Ramos (cell line): ENCODE measurements at regions not wholly inside any gene's neighbourhood (a gene's known extent, or its start where the extent isn't known, plus 50 kb on each side); places are given as distances from the start of the nearest gene placed in this dataset.

Experiments used
- in situ Hi-C: fragments of 300-500 bp; cut with MboI; formaldehyde crosslinking; loops from one replicate; pipeline ENCODE4 v1.14.3; 2022; ENCODE audit warnings: low sequenced_read_pairs; ENCODE audit not compliant: unreplicated experiment

DNA sequence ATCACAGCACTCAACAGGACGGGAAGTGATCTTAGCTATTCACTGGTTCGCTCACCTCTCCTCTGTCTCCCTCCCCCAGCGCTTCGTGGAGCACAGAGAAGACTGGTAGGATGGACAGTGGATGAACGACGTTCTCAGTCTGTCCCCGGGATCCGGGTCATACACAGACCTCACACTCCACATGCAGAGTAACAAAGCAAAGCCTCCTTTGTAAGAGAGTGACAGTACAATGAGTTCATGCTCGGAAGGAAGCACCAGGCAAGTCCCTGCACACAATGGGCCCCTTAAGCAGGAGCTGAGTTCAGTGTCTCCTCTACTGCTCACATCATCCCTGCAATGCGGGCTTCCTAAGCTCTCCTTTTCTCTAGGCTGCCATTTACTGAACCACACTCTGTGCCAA, 356.9 kb downstream of the C16orf95 start:
- in situ Hi-C loops, result no loop called here

- in situ Hi-C loops, result no loop called here
Observed at GRCh38 chr16:86961171-86961601, 356.0 kb downstream of the C16orf95 start.

GRCh38 chr16:86962259-86962658, 354.9 kb downstream of the C16orf95 start:
- in situ Hi-C loops, result no loop called here

- in situ Hi-C loops, result no loop called here
Observed at GRCh38 chr16:86962913-86963312, 354.3 kb downstream of the C16orf95 start.

- in situ Hi-C loops, result no loop called here
Observed at GRCh38 chr16:86963600-86964575, 353.3 kb downstream of the C16orf95 start.

GRCh38 chr16:86964796-86965241, 352.4 kb downstream of the C16orf95 start:
- in situ Hi-C loops, result no loop called here

DNA sequence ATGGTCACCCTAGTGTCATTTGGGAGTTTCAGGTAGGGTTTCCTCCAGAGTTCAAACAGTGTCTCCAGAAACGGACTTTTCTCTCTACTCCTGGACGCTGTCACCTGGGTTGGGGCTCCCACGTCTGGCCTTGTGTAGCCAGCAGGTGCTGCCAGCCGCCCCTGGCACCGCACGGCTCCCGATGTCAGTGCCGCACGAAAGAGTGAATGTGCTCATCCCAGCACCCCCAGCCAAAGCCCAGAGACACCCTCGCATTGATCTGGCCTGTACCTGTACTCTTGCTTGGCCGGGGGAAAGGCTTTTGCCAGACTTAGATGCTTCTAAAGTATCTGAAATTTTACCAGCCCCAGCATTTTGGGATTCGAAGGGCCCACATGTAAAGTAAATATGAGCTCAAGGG, 351.9 kb downstream of the C16orf95 start:
- in situ Hi-C loops, result no loop called here

DNA sequence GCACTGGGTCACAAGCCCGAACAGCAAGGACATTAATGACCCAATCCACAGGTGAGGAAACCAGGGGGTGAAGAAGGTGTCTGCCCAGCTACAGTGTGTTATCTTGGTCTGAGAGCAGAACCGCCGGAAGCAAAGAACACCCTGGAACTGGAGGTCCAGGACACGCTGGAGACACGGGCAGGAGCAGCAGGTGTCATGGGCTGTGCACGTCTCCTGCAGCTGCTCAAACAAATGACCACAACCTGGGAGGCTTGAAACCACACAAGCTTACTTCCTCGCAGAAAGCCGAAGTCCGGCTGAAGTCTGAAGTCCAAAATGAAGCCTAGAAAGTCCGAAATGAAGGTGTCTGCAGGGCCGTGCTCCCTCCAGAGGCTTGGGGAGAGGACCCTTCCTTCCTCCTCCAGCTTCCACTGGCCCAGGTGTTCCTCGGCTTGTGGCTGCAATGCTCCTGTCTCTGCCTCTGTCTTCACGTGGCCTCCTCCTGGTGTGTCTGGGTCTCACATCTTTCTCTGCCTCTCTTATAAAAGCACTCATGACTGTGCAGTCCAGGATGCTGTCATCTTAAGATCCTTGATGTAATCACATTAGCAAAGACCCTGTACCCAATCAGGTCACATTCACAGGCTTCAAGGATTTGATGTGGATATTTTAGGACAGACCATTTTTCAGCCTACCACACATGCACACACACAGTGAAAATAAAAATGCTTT, 351.2 kb downstream of the C16orf95 start:
- in situ Hi-C loops, result no loop called here

GRCh38 chr16:86966777-86967176, 350.4 kb downstream of the C16orf95 start:
- in situ Hi-C loops, result no loop called here

DNA sequence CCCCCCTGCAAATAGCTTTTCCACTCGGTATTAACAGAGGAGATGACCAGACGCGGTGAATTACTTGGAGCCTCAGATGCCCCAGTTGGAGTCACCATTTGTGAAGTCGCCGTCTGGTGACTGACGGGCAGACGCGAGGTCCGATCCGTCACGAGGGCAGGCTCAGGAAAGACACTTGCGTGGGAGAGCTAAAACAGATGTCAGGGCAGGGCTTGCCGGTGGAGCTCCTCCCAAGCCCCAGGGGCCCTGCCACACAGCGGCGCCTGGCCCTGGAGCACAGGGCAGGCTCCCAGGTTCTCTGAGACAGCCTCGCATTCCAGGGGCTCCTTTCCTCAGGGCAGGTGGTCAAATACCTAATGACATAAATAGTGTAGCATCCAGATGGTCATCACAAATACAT, 348.3 kb downstream of the C16orf95 start:
- in situ Hi-C loops, result no loop called here

DNA sequence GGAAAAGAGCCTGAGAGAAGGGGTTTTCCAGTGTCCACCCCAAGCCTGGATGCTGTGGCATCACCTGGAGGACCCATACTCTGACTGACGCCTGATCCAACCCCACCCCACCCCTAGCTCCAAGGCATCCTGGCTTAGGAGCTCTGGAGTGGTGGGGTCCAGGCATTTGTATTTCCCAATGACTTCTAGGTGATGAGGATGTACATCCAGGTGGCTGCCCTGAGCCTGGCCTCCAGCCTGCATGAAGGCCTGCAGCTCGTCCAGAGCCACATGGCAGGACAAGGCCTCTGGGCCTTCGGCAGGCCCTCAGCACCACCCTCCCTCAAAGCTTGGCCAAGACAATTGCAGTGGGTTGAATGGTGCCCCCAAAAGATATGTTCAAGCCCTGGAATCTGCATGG, 347.5 kb downstream of the C16orf95 start:
- in situ Hi-C loops, result no loop called here

GRCh38 chr16:86970279-86970678, 346.9 kb downstream of the C16orf95 start:
- in situ Hi-C loops, result no loop called here

- in situ Hi-C loops, result no loop called here
Observed at GRCh38 chr16:86970726-86971125, 346.5 kb downstream of the C16orf95 start.

GRCh38 chr16:86971251-86971650, 345.9 kb downstream of the C16orf95 start:
- in situ Hi-C loops, result no loop called here

GRCh38 chr16:86974120-86974519, 343.1 kb downstream of the C16orf95 start:
- in situ Hi-C loops, result no loop called here

DNA sequence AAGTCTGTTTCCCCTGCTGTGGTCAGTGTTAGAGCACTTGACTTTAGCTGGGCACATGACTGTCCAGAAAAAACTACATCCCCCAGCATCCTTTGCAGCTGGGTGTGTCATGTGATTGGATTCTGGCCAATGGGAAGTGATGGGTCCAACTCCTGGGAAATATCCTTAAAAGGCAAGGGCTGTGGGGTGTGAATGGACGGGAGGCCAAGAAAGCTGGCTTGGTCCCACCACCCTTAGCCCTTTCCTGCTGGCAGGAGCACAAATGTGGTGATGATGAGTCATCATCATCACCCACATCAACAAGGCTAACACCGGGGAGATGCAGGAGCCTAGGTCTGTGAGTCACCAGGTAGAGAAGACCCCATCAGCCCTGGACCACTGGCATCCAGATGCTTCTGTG, 341.7 kb downstream of the C16orf95 start:
- in situ Hi-C loops, result no loop called here

GRCh38 chr16:86977076-86977676, 340.0 kb downstream of the C16orf95 start:
- in situ Hi-C loops, result no loop called here

DNA sequence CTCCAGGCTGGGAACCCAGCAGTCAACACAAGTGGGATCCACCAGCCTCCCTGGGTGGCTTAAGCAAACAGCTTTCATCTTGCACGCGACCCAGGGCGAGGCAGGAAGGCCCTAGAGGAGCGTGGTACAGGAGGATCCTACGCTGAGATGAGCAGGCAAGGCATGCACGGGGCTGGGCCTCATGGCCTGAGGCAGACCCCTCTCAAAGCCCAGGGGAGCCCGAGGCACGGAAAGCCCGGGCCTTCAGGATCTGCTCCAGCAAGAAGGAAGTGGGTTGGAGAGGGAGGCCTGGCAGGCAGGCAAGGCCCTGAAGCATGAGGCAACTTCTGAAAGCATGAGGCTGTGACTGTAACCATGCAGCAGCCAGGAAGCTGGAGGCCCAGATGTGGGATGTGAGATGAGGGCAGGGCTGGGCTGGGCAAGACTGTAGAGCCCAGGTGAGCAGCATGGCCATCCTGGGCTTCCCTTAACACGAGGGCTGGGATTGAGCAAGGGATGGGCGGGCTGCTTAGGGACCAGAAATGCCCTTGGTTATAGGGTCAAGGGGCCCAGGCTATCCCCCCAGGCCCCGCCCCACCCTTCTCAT, 338.7 kb downstream of the C16orf95 start:
- in situ Hi-C loops, result no loop called here

DNA sequence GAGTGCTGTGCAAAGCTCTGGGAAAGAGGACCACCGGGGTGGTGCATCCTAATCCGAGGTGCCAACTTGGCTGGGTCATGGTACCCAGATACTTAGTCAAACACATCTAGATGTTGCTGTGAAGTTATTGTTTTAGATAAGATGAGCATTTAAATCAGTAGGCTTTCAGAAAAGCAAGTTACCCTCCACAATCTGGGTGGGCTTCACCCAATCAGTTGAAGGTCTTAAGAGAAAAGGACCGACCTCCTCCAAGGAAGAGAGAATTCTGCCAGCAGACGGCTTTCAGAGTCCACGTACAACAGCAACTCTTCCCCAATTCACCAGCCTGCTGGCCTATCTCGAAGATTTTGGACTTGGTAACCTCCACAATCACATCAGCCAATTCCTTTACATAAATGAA, 338.1 kb downstream of the C16orf95 start:
- in situ Hi-C loops, result no loop called here

DNA sequence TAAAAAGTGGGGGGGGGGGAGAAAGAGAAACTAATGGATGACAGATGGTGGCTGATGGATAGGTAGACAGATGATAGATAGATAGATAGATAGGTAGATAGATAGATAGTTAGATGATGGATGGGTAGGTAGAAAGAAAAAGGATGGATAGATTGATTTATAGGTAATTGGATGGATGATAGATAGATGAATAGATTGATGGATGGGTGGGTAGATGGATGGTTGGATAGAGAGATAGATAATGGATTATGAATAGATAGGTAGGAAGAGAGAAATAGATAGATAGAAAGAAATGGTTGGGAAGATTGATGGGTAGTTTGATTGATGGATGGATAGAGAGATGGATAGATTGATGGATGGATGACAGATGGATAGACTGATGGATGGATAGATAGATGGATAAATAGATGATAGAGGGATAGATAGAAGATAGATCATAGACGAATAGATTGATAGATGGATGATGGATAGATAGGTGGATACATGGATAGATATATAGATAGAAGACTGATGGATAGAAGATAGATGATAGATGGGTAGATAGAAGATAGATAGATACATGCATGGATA, 337.1 kb downstream of the C16orf95 start:
- in situ Hi-C loops, result no loop called here
